Cardiac muscle cell (in vitro differentiated cells and primary cell): ENCODE measurements at regions not wholly inside any gene's neighbourhood (a gene's known extent, or its start where the extent isn't known, plus 50 kb on each side); places are given as distances from the start of the nearest gene placed in this dataset.

ENCODE experiments used
- DNase-seq, 2 donors: peaks; one replicate each; pipeline versions ENCODE4 v3.0.0 to v3.0.0-alpha.2; 2010 to 2017; ENCODE audit warnings: low read depth in 1 of 2, low spot score in 1 of 2
- H3K27ac ChIP-seq: fragments of 200-600 bp; sonication (generic); 2 replicates; pipeline ENCODE4 v1.5.1; 2016
- H3K27me3 ChIP-seq: fragments of 200-600 bp; sonication (generic); 2 replicates; pipeline ENCODE4 v1.6.0; 2016; ENCODE audit warnings: control low read depth
- H3K36me3 ChIP-seq: fragments of 200-600 bp; sonication (generic); 2 replicates; pipeline ENCODE4 v1.5.1; 2016; ENCODE audit warnings: control low read depth
- H3K4me1 ChIP-seq: fragments of 200-600 bp; sonication (generic); 2 replicates; pipeline ENCODE4 v1.8.1; 2017; ENCODE audit warnings: low read depth, mild to moderate bottlenecking, mixed run types
- H3K4me3 ChIP-seq: fragments of 200-600 bp; sonication (generic); 2 replicates; pipeline ENCODE4 v1.5.1; 2016; ENCODE audit warnings: mild to moderate bottlenecking
- H3K9me3 ChIP-seq: fragments of 200-600 bp; sonication (generic); 2 replicates; pipeline ENCODE4 v1.5.1; 2017; ENCODE audit warnings: low read depth, mild to moderate bottlenecking, control low read depth
- TF ChIP-seq, protein P1 (sequence below): IDR thresholded peaks from 2 replicates; pipeline ENCODE4 v1.5.1; 2012; ENCODE audit warnings: low read depth, mild to moderate bottlenecking, low read length

DNA sequence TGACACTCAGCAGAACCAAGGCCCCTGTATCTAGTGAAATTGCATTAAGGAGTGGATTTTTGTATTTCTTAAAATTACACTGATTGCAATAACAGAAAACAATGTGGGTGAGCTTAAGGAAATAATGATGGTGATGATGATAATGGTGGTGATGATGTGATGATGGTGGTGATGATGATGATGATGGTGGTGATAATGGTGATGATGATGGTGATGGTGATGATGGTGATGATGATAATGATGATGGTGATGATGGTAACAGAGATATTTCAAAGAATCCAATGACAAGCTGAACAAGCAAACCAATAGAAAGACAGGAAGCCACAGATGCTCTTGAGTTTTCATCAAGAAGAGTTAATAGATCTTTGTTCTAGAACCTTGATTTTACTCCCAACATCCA lies 630.7 kb upstream of the AUTS2 start:
- H3K36me3 ChIP-seq: no peaks in the 10 kb centered on the region
- H3K27ac ChIP-seq: no peak overlapping the region
- H3K27me3 ChIP-seq: no peaks in the 10 kb centered on the region
- no peaks in the 10 kb centered on the region for H3K9me3 ChIP-seq
- no peak overlapping the region for H3K4me3 ChIP-seq
- H3K4me1 ChIP-seq: no peaks in the 10 kb centered on the region
- DNase-seq: no peak
- TF ChIP-seq, protein P1, sequence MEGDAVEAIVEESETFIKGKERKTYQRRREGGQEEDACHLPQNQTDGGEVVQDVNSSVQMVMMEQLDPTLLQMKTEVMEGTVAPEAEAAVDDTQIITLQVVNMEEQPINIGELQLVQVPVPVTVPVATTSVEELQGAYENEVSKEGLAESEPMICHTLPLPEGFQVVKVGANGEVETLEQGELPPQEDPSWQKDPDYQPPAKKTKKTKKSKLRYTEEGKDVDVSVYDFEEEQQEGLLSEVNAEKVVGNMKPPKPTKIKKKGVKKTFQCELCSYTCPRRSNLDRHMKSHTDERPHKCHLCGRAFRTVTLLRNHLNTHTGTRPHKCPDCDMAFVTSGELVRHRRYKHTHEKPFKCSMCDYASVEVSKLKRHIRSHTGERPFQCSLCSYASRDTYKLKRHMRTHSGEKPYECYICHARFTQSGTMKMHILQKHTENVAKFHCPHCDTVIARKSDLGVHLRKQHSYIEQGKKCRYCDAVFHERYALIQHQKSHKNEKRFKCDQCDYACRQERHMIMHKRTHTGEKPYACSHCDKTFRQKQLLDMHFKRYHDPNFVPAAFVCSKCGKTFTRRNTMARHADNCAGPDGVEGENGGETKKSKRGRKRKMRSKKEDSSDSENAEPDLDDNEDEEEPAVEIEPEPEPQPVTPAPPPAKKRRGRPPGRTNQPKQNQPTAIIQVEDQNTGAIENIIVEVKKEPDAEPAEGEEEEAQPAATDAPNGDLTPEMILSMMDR: no peak

DNA sequence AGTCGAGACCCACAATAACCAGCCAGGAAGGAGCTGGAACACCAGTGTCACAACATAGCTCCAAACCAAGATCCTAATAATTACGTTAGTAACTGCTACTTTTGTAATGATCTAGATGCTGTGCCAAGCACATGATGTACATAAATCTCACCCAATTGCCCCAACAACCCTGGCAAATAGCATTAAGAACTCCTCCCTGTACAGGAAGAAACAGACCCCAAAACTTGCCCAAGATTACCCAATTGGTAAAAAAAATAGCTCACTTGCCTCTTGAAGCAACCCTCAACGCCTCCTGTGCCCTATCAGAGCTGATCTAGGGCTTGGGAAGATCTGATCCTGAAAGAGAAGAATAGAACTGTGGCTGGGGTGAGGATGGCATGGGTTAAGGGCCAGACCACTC lies 628.7 kb upstream of the AUTS2 start:
- no peak overlapping the region for H3K27ac ChIP-seq

DNA sequence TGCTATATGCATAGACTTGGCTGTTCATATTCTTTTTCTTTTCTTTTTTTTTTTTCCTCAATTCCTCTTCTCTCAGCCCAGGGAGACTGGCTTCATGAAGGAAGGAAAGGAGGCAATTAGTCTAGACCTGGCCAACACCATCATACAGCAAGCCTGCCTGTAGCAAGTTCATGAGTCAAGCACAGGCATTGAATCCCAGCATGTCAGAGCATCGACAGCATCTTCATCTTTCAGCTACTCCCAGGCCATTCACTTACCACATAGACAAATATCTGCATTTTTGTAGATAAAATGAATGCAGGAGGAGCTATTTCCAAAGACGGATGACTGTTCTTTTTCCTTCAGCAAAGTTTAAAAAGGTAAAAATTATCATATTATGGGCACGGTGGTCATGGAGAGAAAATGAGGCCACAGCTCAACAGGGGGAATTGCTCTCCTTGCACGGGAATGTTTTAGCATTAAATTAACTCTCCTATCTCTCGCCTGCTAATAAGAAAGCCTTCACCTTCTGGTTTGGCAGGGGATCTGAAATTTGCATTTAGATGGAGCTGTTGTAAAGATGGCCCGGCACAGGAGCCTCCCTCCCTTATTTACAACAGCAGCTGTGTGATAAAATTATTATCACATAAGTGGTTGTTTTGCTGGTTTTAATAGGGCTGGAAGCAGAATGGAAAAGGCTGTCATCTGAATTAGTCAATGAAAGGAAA lies 626.5 kb upstream of the AUTS2 start:
- Histone ChIP-seq H3K9me3 (no peaks in the 10 kb centered on the region), H3K4me3 (no peak overlapping the region), H3K4me1 (no peaks in the 10 kb centered on the region), H3K27me3 (no peaks in the 10 kb centered on the region), H3K36me3 (no peaks in the 10 kb centered on the region), H3K27ac (no peak overlapping the region)
- TF ChIP-seq, protein P1: no peak
- peak in 1 of 2 donors; percentile 12 for DNase-seq

More for the DNA sequence above, 628.7 kb upstream of the AUTS2 start:
- TF ChIP-seq, protein P1: no peak
- DNase-seq: peak in 1 of 2 donors; percentile 12
- no peaks in the 10 kb centered on the region for H3K27me3 ChIP-seq
- no peak overlapping the region for H3K4me3 ChIP-seq
- H3K9me3 ChIP-seq: no peaks in the 10 kb centered on the region
- no peaks in the 10 kb centered on the region for H3K36me3 ChIP-seq
- no peaks in the 10 kb centered on the region for H3K4me1 ChIP-seq

DNA sequence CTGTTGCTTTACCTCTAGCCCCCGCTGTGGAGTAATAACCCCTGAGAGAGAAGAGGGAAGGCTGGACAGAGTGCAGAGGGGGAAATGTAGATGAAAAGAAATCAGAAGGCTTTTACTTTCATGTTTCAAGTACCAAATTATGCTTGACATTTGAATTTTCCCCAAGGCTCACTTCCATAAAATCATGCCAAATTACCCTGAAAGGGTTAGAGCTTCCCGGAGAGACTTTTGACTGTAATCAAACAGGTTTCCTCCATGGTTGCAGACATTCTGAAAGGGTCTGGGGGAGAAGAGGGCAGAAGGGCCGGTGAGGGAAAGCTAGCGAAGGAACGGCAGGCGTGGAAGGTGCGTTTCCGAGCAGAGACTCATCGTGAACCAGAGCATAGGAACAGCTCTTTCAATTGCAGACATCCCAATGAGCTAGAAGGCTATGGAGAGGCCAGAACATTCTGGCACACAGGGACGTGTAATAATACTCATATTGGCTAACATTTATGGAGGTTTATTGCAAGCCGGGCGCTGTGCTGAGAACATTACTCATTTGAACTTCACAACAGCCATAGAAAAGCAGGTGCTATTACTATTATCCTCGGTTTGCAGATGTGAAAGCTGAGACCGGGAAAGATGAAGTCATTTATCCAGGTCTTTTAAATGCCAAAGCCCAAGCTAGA lies 620.8 kb upstream of the AUTS2 start:
- H3K27ac ChIP-seq: no peak overlapping the region
- H3K9me3 ChIP-seq: peaks cover 3% of the 10 kb centered on the region
- H3K27me3 ChIP-seq: no peaks in the 10 kb centered on the region
- H3K4me1 ChIP-seq: no peaks in the 10 kb centered on the region
- H3K4me3 ChIP-seq: no peak overlapping the region
- DNase-seq: no peak
- TF ChIP-seq, protein P1: no peak
- H3K36me3 ChIP-seq: no peaks in the 10 kb centered on the region

DNA sequence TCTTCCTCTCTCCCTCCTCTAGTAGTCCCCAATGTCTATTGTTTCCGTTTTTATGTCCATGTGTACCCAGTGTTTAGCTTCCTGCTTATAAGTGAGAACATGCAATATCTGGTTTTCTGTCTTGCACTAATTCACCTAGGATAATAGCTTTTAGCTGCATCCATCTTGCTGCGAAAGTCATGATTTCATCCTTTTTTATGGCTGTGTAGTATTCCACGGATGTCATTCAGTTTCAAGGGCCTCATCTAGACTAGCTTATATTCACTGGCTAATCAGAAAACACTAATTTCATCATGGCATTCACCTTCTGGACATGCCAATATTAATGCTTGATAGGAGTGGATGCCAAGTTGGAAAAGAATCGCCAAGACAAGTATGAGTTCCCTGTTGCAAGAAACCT lies 619.6 kb upstream of the AUTS2 start:
- TF ChIP-seq, protein P1: no peak
- H3K4me3 ChIP-seq: no peak overlapping the region
- peaks cover 3% of the 10 kb centered on the region for H3K9me3 ChIP-seq

More for the DNA sequence above, 619.6 kb upstream of the AUTS2 start:
- no peaks in the 10 kb centered on the region for H3K4me1 ChIP-seq
- no peak for DNase-seq
- H3K27me3 ChIP-seq: no peaks in the 10 kb centered on the region
- H3K27ac ChIP-seq: no peak overlapping the region
- no peaks in the 10 kb centered on the region for H3K36me3 ChIP-seq
